ENCODE measurements at regions not wholly inside any gene's neighbourhood (a gene's known extent, or its start where the extent isn't known, plus 50 kb on each side); places are given as distances from the start of the nearest gene placed in this dataset.

GRCh38 chr2:144165599-144166250, 354.2 kb downstream of the ZEB2 start:
- ATAC-seq: peak; percentile 73
- no peak for TF ChIP-seq ZNF8 (CRISPR knock-in tag; IDR thresholded peaks at IDR 0.05)
- TF ChIP-seq, protein P1, sequence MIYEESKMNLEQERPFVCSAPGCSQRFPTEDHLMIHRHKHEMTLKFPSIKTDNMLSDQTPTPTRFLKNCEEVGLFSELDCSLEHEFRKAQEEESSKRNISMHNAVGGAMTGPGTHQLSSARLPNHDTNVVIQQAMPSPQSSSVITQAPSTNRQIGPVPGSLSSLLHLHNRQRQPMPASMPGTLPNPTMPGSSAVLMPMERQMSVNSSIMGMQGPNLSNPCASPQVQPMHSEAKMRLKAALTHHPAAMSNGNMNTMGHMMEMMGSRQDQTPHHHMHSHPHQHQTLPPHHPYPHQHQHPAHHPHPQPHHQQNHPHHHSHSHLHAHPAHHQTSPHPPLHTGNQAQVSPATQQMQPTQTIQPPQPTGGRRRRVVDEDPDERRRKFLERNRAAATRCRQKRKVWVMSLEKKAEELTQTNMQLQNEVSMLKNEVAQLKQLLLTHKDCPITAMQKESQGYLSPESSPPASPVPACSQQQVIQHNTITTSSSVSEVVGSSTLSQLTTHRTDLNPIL (CRISPR knock-in tag; IDR thresholded peaks at IDR 0.05; ENCODE audit: low read depth): 0 out of 2 replicates have a peak, but pooled peaks have one; percentile 42
- TF ChIP-seq ZNF70 (CRISPR knock-in tag; IDR thresholded peaks at IDR 0.05): no peak
- TF ChIP-seq RARB (CRISPR knock-in tag; IDR thresholded peaks at IDR 0.05): no peak
- no peak for TF ChIP-seq CSDC2 (CRISPR knock-in tag; IDR thresholded peaks at IDR 0.05)
- 0 out of 2 replicates have a peak, but pooled peaks have one; percentile 41 for TF ChIP-seq ZC3H10 (CRISPR knock-in tag; IDR thresholded peaks at IDR 0.05)
- TF ChIP-seq TCF4 (CRISPR knock-in tag; IDR thresholded peaks at IDR 0.05; ENCODE audit: borderline replicate concordance): no peak
- TF ChIP-seq ARNTL (CRISPR knock-in tag; IDR thresholded peaks at IDR 0.05; ENCODE audit: borderline replicate concordance, low read depth): no peak
- no peak for TF ChIP-seq ESRRG (CRISPR knock-in tag; IDR thresholded peaks at IDR 0.05)
- TF ChIP-seq PATZ1 (CRISPR knock-in tag; IDR thresholded peaks at IDR 0.05; ENCODE audit: borderline replicate concordance): 0 out of 2 replicates have a peak, but pooled peaks have one; percentile 66
- no peak; the same call in 1 of the 2 replicates for TF ChIP-seq ZFP3 (CRISPR knock-in tag; IDR thresholded peaks at IDR 0.05)
- TF ChIP-seq ISL1 (CRISPR knock-in tag; IDR thresholded peaks at IDR 0.05): peak; percentile 96
- TF ChIP-seq PPARA (CRISPR knock-in tag; IDR thresholded peaks at IDR 0.05; ENCODE audit: borderline replicate concordance): no peak

- TF ChIP-seq SNAI2 (CRISPR knock-in tag; IDR thresholded peaks at IDR 0.05) (no peak), CSRNP3 (CRISPR knock-in tag; IDR thresholded peaks at IDR 0.05) (no peak), ZC3H10 (CRISPR knock-in tag; IDR thresholded peaks at IDR 0.05) (no peak), TOX (CRISPR knock-in tag; IDR thresholded peaks at IDR 0.05; ENCODE audit: borderline replicate concordance) (no peak)
- TF ChIP-seq, protein P1 (CRISPR knock-in tag; IDR thresholded peaks at IDR 0.05; ENCODE audit: low read depth): no peak
- no peak for ATAC-seq
These were observed 356.3 kb downstream of the ZEB2 start for GRCh38 chr2:144163592-144163991.

DNA sequence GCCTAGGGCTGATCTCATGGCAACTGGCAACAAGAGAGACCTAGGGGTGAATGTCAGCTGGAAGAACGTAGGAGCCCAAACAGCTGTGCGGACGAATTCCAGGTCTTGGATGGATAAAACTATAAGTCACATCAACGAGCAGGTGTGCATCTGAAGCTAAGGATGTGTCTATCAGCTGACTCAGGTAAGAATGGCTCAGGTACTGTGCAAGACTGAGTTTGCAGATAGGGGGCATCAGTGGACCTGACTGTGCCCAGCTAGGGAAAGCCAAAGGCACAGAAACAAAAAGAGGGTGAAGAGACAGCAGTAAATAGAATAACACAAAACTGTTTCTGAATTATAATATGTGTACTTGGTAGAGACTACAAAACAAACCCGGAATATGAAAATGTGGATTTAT, 357.3 kb downstream of the ZEB2 start:
- ATAC-seq: no peak
- TF ChIP-seq, protein P1 (CRISPR knock-in tag; IDR thresholded peaks at IDR 0.05; ENCODE audit: low read depth): no peak
- TF ChIP-seq ZNF565 (CRISPR knock-in tag; conservative IDR thresholded peaks at IDR 0.05; ENCODE audit: low read depth): no peak
- TF ChIP-seq PATZ1 (CRISPR knock-in tag; IDR thresholded peaks at IDR 0.05; ENCODE audit: borderline replicate concordance): no peak
- TF ChIP-seq PPARA (CRISPR knock-in tag; IDR thresholded peaks at IDR 0.05; ENCODE audit: borderline replicate concordance): no peak
- no peak for TF ChIP-seq ZFP3 (CRISPR knock-in tag; IDR thresholded peaks at IDR 0.05)
- no peak for TF ChIP-seq ISL1 (CRISPR knock-in tag; IDR thresholded peaks at IDR 0.05)
- no peak for TF ChIP-seq POU6F1 (CRISPR knock-in tag; IDR thresholded peaks at IDR 0.05; ENCODE audit: borderline replicate concordance, low read depth)
- no peak for TF ChIP-seq ARNTL (CRISPR knock-in tag; IDR thresholded peaks at IDR 0.05; ENCODE audit: borderline replicate concordance, low read depth)
- TF ChIP-seq ESRRG (CRISPR knock-in tag; IDR thresholded peaks at IDR 0.05): no peak
- no peak for TF ChIP-seq GLIS3 (CRISPR knock-in tag; IDR thresholded peaks at IDR 0.05)
- TF ChIP-seq TCF4 (CRISPR knock-in tag; IDR thresholded peaks at IDR 0.05; ENCODE audit: borderline replicate concordance): no peak
- TF ChIP-seq CSDC2 (CRISPR knock-in tag; IDR thresholded peaks at IDR 0.05): no peak
- TF ChIP-seq TOX (CRISPR knock-in tag; IDR thresholded peaks at IDR 0.05; ENCODE audit: borderline replicate concordance): no peak
- no peak for TF ChIP-seq BACH2 (CRISPR knock-in tag; IDR thresholded peaks at IDR 0.05; ENCODE audit: borderline replicate concordance)
- no peak for TF ChIP-seq SNAI2 (CRISPR knock-in tag; IDR thresholded peaks at IDR 0.05)
- no peak for TF ChIP-seq CSRNP3 (CRISPR knock-in tag; IDR thresholded peaks at IDR 0.05)
- TF ChIP-seq OSR1 (CRISPR knock-in tag; IDR thresholded peaks at IDR 0.05): no peak
- TF ChIP-seq ZFP30 (CRISPR knock-in tag; IDR thresholded peaks at IDR 0.05): no peak
- no peak for TF ChIP-seq ZNF70 (CRISPR knock-in tag; IDR thresholded peaks at IDR 0.05)
